CD4-positive, alpha-beta T cell (primary cell): ENCODE measurements at regions not wholly inside any gene's neighbourhood (a gene's known extent, or its start where the extent isn't known, plus 50 kb on each side); places are given as distances from the start of the nearest gene placed in this dataset.
A peak's percentile ranks its signal among the peaks of the same experiment; 100 is the strongest.

Experiments
- ATAC-seq: fragments of 200-7000 bp; cut with Tn5 transposase; one replicate; pipeline ENCODE4 v1.10.0; 2022; ENCODE audit warnings: mild to moderate bottlenecking; ENCODE audit not compliant: poor library complexity
- CTCF ChIA-PET: fragments of 350-600 bp; sonication (Branson Sonifier 250); formaldehyde crosslinking; loops from one replicate; lab custom pipeline; 2021; ENCODE audit warnings: antibody characterized with exemption, inconsistent platforms; lab: Charles Lee
- POLR2A ChIA-PET: fragments of 350-600 bp; sonication (Branson Sonifier 250); formaldehyde crosslinking; loops from one replicate; lab custom pipeline; 2021; ENCODE audit warnings: antibody characterized with exemption, inconsistent platforms; lab: Charles Lee
- DNase-seq, 14 experiments: peaks; one replicate each; pipeline ENCODE4 v3.0.0-alpha.2; 2013 to 2020; ENCODE audit warnings: mixed read lengths in 2 of 14
- H3K27ac ChIP-seq, 2 donors: one replicate each; pipeline versions ENCODE4 v1.5.1 to v1.7.0; 2013; ENCODE audit warnings: low read length in 2 of 2, low read depth in 1 of 2, mild to moderate bottlenecking in 1 of 2
- H3K27me3 ChIP-seq, 2 experiments: 1 replicate in 1 of 2; 2 replicates in 1 of 2; pipeline versions ENCODE4 v1.6.1 to v1.7.0; 2013; ENCODE audit warnings: low read length in 2 of 2, control low read depth in 1 of 2, mild to moderate bottlenecking in 1 of 2, moderate library complexity in 1 of 2; ENCODE audit not compliant: insufficient read depth in 2 of 2, control insufficient read depth in 1 of 2
- H3K36me3 ChIP-seq: one replicate; pipeline ENCODE4 v1.6.1; 2013; ENCODE audit warnings: low read length, control low read depth; ENCODE audit not compliant: insufficient read depth
- H3K4me1 ChIP-seq: one replicate; pipeline ENCODE4 v1.6.1; 2013; ENCODE audit warnings: low read length, control low read depth; ENCODE audit not compliant: insufficient read depth
- H3K4me3 ChIP-seq: one replicate; pipeline ENCODE4 v1.5.1; 2013; ENCODE audit warnings: mild to moderate bottlenecking, low read length, moderate library complexity
- H3K9me3 ChIP-seq, 2 experiments: 1 replicate in 1 of 2; 2 replicates in 1 of 2; pipeline versions ENCODE4 v1.6.1 to v1.7.0; 2013; ENCODE audit warnings: low read length in 2 of 2, mild to moderate bottlenecking in 2 of 2, control low read depth in 1 of 2, moderate library complexity in 1 of 2; ENCODE audit not compliant: control insufficient read depth in 1 of 2, insufficient read depth in 1 of 2
- H3K27ac Mint-ChIP-seq: one replicate; pipeline ENCODE4 v1.8.0; 2020; ENCODE audit warnings: mixed read lengths
- H3K27me3 Mint-ChIP-seq: one replicate; pipeline ENCODE4 v1.8.0; 2021; ENCODE audit warnings: mixed read lengths
- H3K36me3 Mint-ChIP-seq: one replicate; pipeline ENCODE4 v1.8.0; 2021; ENCODE audit warnings: low read depth, mixed read lengths
- H3K4me1 Mint-ChIP-seq: one replicate; pipeline ENCODE4 v1.8.0; 2021; ENCODE audit warnings: low read depth, mixed read lengths
- H3K4me3 Mint-ChIP-seq: one replicate; pipeline ENCODE4 v1.8.0; 2020; ENCODE audit warnings: mild to moderate bottlenecking, mixed read lengths
- H3K9me3 Mint-ChIP-seq: one replicate; pipeline ENCODE4 v1.8.0; 2020; ENCODE audit warnings: mixed read lengths
- CTCF ChIP-seq: fragments of 200-600 bp; IDR thresholded peaks from one replicate; pipeline ENCODE4 v1.8.0; 2022; ENCODE audit warnings: antibody characterized with exemption, mild to moderate bottlenecking
- intact Hi-C, 2 experiments: fragments of 100-400 bp; cut with DNase I in 1 of 2; cut with micrococcal nuclease in 1 of 2; formaldehyde crosslinking; loops; one replicate each; pipeline versions ENCODE4 v1.15.1 to v1.9.0; 2023 to 2025; cut with DNase I, micrococcal nuclease

GRCh38 chr6:104282581-104282980 is 577.1 kb downstream of the HACE1 start:
- intact Hi-C loops, result no loop called here
- no peak overlapping the region for H3K4me3 ChIP-seq
- ChIA-PET POLR2A (no interaction called here), CTCF (no interaction called here)
- Mint-ChIP-seq H3K4me1 (no peaks in the 10 kb centered on the region), H3K4me3 (no peak overlapping the region), H3K9me3 (no peaks in the 10 kb centered on the region), H3K36me3 (no peaks in the 10 kb centered on the region), H3K27me3 (no peaks in the 10 kb centered on the region), H3K27ac (no peak overlapping the region)
- no peaks in the 10 kb centered on the region for H3K36me3 ChIP-seq
- H3K27ac ChIP-seq, result no peak overlapping the region
- no peaks in the 10 kb centered on the region for H3K9me3 ChIP-seq
- H3K27me3 ChIP-seq, result no peaks in the 10 kb centered on the region
- TF ChIP-seq CTCF, result no peak
- no peaks in the 10 kb centered on the region for H3K4me1 ChIP-seq
- DNase-seq, result no peak
- ATAC-seq, result no peak

- ChIA-PET POLR2A (no interaction called here), CTCF (no interaction called here)
- Mint-ChIP-seq H3K27ac (no peak overlapping the region), H3K36me3 (no peaks in the 10 kb centered on the region), H3K9me3 (peaks cover 3% of the 10 kb centered on the region), H3K4me3 (no peak overlapping the region), H3K27me3 (no peaks in the 10 kb centered on the region), H3K4me1 (no peaks in the 10 kb centered on the region)
- no peaks in the 10 kb centered on the region for H3K4me1 ChIP-seq
- no peaks in the 10 kb centered on the region for H3K9me3 ChIP-seq
- intact Hi-C loops, result no loop called here
- no peak overlapping the region for H3K27ac ChIP-seq
- H3K36me3 ChIP-seq, result no peaks in the 10 kb centered on the region
- no peak for ATAC-seq
- no peak overlapping the region for H3K4me3 ChIP-seq
- H3K27me3 ChIP-seq, result no peaks in the 10 kb centered on the region
- peak in 1 of 14 experiments; percentile 0 for DNase-seq
- no peak for TF ChIP-seq CTCF
These were observed 578.3 kb downstream of the HACE1 start for GRCh38 chr6:104281370-104281769.

- Mint-ChIP-seq H3K27ac (no peak overlapping the region), H3K4me3 (no peak overlapping the region), H3K36me3 (no peaks in the 10 kb centered on the region), H3K27me3 (no peaks in the 10 kb centered on the region), H3K4me1 (no peaks in the 10 kb centered on the region), H3K9me3 (peaks cover 3% of the 10 kb centered on the region)
- Histone ChIP-seq H3K27me3 (no peaks in the 10 kb centered on the region), H3K4me3 (no peak overlapping the region), H3K4me1 (no peaks in the 10 kb centered on the region), H3K27ac (no peak overlapping the region), H3K9me3 (no peaks in the 10 kb centered on the region), H3K36me3 (no peaks in the 10 kb centered on the region)
- DNase-seq, result no peak
- CTCF ChIA-PET, result no interaction called here
- intact Hi-C loops, result no loop called here
- no peak for ATAC-seq
- POLR2A ChIA-PET, result no interaction called here
- no peak for TF ChIP-seq CTCF
These were observed 591.3 kb downstream of the HACE1 start for GRCh38 chr6:104268389-104268788.
